ENCODE measurements at regions not wholly inside any gene's neighbourhood (a gene's known extent, or its start where the extent isn't known, plus 50 kb on each side); places are given as distances from the start of the nearest gene placed in this dataset.
"Not testable (repeated sequence)": the region's sequence is repeated elsewhere in the genome, so short reads cannot be mapped to it uniquely, and the experiment has no call there.

DNA sequence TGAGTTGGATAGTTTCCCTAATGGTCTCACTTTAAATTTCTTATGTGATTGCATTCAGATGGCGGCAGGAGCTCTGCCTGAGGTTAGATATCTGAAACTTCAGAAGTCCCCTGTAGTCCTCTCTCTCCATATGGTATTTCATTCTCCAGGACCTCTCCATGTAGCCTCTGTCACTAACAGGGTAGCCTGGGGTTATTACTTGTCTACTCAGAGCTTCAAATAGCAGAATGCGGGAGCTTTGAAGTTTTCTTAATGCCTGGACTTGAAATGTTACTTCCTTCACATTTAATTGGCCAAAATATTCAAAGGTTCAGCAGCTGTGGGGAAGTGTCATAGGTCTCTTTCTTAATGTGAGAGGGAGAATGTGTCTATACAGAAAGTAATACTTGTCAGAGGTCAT, 1370.4 kb downstream of the GRIK2 start:
- Histone ChIP-seq H3K27ac (no peak overlapping the region), H3K36me3 (no peaks in the 10 kb centered on the region), H3K9me3 (peaks cover 0 to 2% (median 0%) of the 10 kb centered on the region in 4 donors), H3K4me1 (no peaks in the 10 kb centered on the region), H3K27me3 (no peaks in the 10 kb centered on the region), H3K4me3 (no peak overlapping the region)
- no peak for DNase-seq (ENCODE audit: low spot score in 2 of 2)
- 54 to 85% methylated on average over 2 of the region's 2 CpGs for WGBS, 2 donors
- TF ChIP-seq EP300 (IDR thresholded peaks at IDR 0.05) (no peak), POLR2A (IDR thresholded peaks at IDR 0.05) (no peak)
- TF ChIP-seq, protein P1, sequence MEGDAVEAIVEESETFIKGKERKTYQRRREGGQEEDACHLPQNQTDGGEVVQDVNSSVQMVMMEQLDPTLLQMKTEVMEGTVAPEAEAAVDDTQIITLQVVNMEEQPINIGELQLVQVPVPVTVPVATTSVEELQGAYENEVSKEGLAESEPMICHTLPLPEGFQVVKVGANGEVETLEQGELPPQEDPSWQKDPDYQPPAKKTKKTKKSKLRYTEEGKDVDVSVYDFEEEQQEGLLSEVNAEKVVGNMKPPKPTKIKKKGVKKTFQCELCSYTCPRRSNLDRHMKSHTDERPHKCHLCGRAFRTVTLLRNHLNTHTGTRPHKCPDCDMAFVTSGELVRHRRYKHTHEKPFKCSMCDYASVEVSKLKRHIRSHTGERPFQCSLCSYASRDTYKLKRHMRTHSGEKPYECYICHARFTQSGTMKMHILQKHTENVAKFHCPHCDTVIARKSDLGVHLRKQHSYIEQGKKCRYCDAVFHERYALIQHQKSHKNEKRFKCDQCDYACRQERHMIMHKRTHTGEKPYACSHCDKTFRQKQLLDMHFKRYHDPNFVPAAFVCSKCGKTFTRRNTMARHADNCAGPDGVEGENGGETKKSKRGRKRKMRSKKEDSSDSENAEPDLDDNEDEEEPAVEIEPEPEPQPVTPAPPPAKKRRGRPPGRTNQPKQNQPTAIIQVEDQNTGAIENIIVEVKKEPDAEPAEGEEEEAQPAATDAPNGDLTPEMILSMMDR (IDR thresholded peaks at IDR 0.05): no peak

DNA sequence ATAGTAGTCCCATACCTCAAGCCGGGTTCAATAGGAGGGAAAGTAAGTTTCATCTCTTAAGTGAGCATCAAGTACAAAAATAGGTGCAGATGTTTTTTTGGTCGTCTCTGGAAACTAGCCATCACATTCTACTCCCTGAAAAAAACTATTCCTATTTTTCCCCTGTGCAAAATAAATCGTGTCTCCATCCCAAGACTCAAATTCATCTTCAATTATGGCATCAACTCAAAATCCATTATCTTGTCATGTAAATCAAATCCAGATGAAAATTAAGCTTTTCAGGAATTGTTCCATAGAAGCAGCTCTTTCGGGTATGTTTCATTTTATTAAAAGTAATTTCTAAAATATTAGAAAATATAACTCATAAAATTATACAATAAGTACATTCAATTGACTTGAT, 1368.4 kb downstream of the GRIK2 start:
- no peaks in the 10 kb centered on the region for H3K4me1 ChIP-seq
- WGBS, 2 donors: 53 to 61% methylated on average over 4 of the region's 4 CpGs
- no peaks in the 10 kb centered on the region for H3K27me3 ChIP-seq
- peaks cover 0 to 4% (median 0%) of the 10 kb centered on the region in 4 donors for H3K9me3 ChIP-seq
- no peak for DNase-seq (ENCODE audit: low spot score in 2 of 2)
- H3K27ac ChIP-seq: no peak overlapping the region
- no peaks in the 10 kb centered on the region for H3K36me3 ChIP-seq
- no peak for TF ChIP-seq POLR2A (IDR thresholded peaks at IDR 0.05)
- TF ChIP-seq EP300 (IDR thresholded peaks at IDR 0.05): no peak
- TF ChIP-seq, protein P1 (IDR thresholded peaks at IDR 0.05): no peak
- no peak overlapping the region for H3K4me3 ChIP-seq

DNA sequence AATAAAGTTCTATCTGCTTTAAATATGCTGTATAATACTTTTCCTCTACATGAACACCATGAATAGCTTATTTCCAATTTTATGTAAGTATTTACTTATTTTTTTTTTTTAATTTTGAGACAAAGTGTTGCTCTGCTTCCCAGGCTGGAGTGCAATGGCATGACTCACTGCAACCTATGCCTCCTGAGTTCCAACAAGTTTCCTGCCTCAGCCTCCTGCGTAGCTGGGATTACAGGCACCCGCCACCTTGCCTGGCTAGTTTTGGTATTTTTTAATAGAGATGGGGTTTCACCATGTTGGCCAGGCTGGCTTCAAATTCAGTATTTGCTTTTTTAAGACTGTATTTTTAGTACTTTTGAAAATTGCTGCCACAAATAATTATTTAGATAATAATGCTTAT, 1365.9 kb downstream of the GRIK2 start:
- 97 to 98% methylated on average over 2 of the region's 2 CpGs for WGBS, 2 donors
- Histone ChIP-seq H3K27me3 (no peaks in the 10 kb centered on the region), H3K9me3 (peaks cover 0 to 4% (median 0%) of the 10 kb centered on the region in 4 donors), H3K27ac (no peak overlapping the region), H3K4me1 (no peaks in the 10 kb centered on the region), H3K36me3 (no peaks in the 10 kb centered on the region), H3K4me3 (no peak overlapping the region)
- no peak for DNase-seq (ENCODE audit: low spot score in 2 of 2)
- TF ChIP-seq EP300 (IDR thresholded peaks at IDR 0.05): no peak
- TF ChIP-seq POLR2A (IDR thresholded peaks at IDR 0.05): no peak
- TF ChIP-seq, protein P1 (IDR thresholded peaks at IDR 0.05): no peak

GRCh38 chr6:102758536-102758935, 1365.0 kb downstream of the GRIK2 start:
- H3K4me1 ChIP-seq; H3K9me3 ChIP-seq; DNase-seq (ENCODE audit: low spot score in 2 of 2); H3K36me3 ChIP-seq; H3K27me3 ChIP-seq; H3K27ac ChIP-seq; H3K4me3 ChIP-seq: not testable (repeated sequence)
- 94 to 97% methylated on average over 18 to 19 of the region's 19 CpGs for WGBS, 2 donors

GRCh38 chr6:102749210-102749971, 1355.9 kb downstream of the GRIK2 start:
- 75 to 78% methylated on average over 2 of the region's 2 CpGs for WGBS, 2 donors
- H3K27ac ChIP-seq: no peak overlapping the region
- H3K27me3 ChIP-seq: no peaks in the 10 kb centered on the region
- H3K36me3 ChIP-seq: no peaks in the 10 kb centered on the region
- no peaks in the 10 kb centered on the region for H3K4me1 ChIP-seq
- no peaks in the 10 kb centered on the region for H3K9me3 ChIP-seq
- no peak overlapping the region for H3K4me3 ChIP-seq
- TF ChIP-seq, protein P1 (IDR thresholded peaks at IDR 0.05): no peak
- TF ChIP-seq EP300 (IDR thresholded peaks at IDR 0.05): no peak
- no peak for TF ChIP-seq POLR2A (IDR thresholded peaks at IDR 0.05)
- DNase-seq (ENCODE audit: low spot score in 2 of 2): no peak

Data from tibial nerve (tissue), 4 donors.